ENCODE measurements at regions not wholly inside any gene's neighbourhood (a gene's known extent, or its start where the extent isn't known, plus 50 kb on each side); places are given as distances from the start of the nearest gene placed in this dataset.

DNA sequence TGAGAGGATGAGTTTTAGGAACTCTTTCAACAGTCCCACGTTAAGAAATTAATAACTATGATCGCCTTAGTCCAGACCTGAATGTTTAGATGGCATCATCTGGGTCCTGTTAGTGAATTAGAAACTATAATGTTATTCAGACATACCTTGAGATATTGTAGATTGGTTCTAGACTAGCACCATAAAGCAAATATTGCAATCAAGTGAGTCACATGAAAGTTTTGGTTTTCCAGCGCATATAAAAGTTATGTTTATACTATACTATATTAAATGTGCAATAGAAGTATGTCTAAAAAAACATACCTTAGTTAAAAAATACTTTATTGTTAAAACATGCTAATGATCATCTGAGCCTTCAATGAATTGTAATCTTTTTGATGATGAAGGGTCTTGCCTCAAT is 106.6 kb upstream of the ATP2B1 start:
- Histone ChIP-seq H3K4me3 (no peak overlapping the region), H3K27ac (no peak overlapping the region), H3K27me3 (no peaks in the 10 kb centered on the region), H3K36me3 (no peaks in the 10 kb centered on the region), H3K9me3 (no peaks in the 10 kb centered on the region), H3K4me1 (no peaks in the 10 kb centered on the region)
- no peak for DNase-seq (ENCODE audit: low spot score in 2 of 2)
- TF ChIP-seq POLR2A (IDR thresholded peaks at IDR 0.05): no peak
- TF ChIP-seq, protein P1, sequence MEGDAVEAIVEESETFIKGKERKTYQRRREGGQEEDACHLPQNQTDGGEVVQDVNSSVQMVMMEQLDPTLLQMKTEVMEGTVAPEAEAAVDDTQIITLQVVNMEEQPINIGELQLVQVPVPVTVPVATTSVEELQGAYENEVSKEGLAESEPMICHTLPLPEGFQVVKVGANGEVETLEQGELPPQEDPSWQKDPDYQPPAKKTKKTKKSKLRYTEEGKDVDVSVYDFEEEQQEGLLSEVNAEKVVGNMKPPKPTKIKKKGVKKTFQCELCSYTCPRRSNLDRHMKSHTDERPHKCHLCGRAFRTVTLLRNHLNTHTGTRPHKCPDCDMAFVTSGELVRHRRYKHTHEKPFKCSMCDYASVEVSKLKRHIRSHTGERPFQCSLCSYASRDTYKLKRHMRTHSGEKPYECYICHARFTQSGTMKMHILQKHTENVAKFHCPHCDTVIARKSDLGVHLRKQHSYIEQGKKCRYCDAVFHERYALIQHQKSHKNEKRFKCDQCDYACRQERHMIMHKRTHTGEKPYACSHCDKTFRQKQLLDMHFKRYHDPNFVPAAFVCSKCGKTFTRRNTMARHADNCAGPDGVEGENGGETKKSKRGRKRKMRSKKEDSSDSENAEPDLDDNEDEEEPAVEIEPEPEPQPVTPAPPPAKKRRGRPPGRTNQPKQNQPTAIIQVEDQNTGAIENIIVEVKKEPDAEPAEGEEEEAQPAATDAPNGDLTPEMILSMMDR (IDR thresholded peaks at IDR 0.05): no peak
- TF ChIP-seq POLR2AphosphoS5 (IDR thresholded peaks at IDR 0.05): no peak
- intact Hi-C loops (cut with DNase I; ENCODE audit: low total_unique reads): no loop called here

DNA sequence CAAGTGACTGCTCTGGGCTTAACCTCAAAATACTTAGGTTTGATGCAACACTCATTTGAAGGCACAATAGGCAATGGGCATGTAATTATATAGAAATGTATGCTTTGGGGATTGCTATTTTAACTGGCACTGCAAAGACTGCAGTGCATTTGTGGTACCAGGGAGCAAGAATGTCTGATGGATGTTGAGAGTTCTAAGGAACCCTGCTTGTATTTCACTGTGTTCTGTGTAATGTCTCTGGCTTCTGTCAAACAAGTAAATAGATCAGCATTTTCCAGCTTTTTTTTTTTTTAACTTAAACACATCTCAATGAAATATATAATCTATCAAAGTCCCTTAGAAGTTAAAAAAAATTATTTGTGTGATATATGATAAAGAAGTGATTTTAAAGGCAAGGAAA is 94.8 kb upstream of the ATP2B1 start:
- Histone ChIP-seq H3K4me1 (no peaks in the 10 kb centered on the region), H3K27me3 (no peaks in the 10 kb centered on the region), H3K4me3 (no peak overlapping the region), H3K9me3 (no peaks in the 10 kb centered on the region), H3K36me3 (no peaks in the 10 kb centered on the region), H3K27ac (no peak overlapping the region)
- DNase-seq (ENCODE audit: low spot score in 2 of 2): no peak
- TF ChIP-seq, protein P1 (IDR thresholded peaks at IDR 0.05): no peak
- TF ChIP-seq POLR2A (IDR thresholded peaks at IDR 0.05) (no peak), POLR2AphosphoS5 (IDR thresholded peaks at IDR 0.05) (no peak)
- intact Hi-C loops (cut with DNase I; ENCODE audit: low total_unique reads): no loop called here

DNA sequence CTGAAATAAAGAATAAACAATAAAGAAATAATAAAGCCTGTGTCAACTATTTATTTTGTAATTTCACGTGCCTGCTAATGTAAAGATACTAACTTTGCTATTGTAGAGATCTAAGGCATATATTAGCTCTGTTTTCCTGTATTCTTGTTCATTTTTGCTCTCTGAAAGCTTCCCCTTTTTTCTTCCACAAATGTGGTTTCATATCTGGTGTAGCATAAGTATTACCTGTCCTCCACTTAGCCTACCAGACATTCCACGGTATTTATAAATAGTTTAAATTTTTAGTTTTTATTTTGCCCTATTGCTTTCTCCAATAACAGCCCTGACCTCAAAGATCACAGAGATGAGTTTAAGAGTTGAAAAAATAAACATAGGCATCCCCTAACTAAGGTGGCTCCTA is 92.6 kb upstream of the ATP2B1 start:
- DNase-seq (ENCODE audit: low spot score in 2 of 2): no peak
- no peaks in the 10 kb centered on the region for H3K4me1 ChIP-seq
- TF ChIP-seq, protein P1 (IDR thresholded peaks at IDR 0.05): no peak
- TF ChIP-seq POLR2A (IDR thresholded peaks at IDR 0.05) (no peak), POLR2AphosphoS5 (IDR thresholded peaks at IDR 0.05) (no peak)
- H3K9me3 ChIP-seq: no peaks in the 10 kb centered on the region
- H3K27me3 ChIP-seq: no peaks in the 10 kb centered on the region
- intact Hi-C loops (cut with DNase I; ENCODE audit: low total_unique reads): no loop called here
- no peak overlapping the region for H3K4me3 ChIP-seq
- H3K36me3 ChIP-seq: no peaks in the 10 kb centered on the region
- no peak overlapping the region for H3K27ac ChIP-seq

DNA sequence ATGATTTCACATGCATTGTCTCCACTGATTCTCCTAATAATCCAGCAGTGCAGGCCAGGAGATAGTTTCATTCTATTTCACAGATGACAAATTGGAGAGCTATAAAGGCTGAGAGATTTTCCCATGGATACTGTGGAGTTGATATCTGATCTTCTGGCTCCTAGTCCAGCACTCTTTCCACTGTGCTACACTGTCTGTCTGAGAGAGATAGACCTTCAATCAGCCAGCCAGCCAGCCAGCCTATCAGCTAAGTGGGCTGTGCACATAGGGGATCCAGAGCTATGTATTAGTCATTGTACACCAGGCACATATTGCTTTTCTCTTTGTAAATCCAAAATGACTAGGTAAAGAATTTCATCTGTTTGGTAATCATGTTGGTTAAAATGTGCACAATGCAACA is 91.8 kb upstream of the ATP2B1 start:
- no peaks in the 10 kb centered on the region for H3K36me3 ChIP-seq
- H3K27me3 ChIP-seq: no peaks in the 10 kb centered on the region
- no peaks in the 10 kb centered on the region for H3K4me1 ChIP-seq
- H3K4me3 ChIP-seq: no peak overlapping the region
- intact Hi-C loops (cut with DNase I; ENCODE audit: low total_unique reads): no loop called here
- no peak for DNase-seq (ENCODE audit: low spot score in 2 of 2)
- H3K27ac ChIP-seq: no peak overlapping the region
- TF ChIP-seq, protein P1 (IDR thresholded peaks at IDR 0.05): no peak
- TF ChIP-seq POLR2A (IDR thresholded peaks at IDR 0.05): no peak
- no peak for TF ChIP-seq POLR2AphosphoS5 (IDR thresholded peaks at IDR 0.05)
- no peaks in the 10 kb centered on the region for H3K9me3 ChIP-seq

DNA sequence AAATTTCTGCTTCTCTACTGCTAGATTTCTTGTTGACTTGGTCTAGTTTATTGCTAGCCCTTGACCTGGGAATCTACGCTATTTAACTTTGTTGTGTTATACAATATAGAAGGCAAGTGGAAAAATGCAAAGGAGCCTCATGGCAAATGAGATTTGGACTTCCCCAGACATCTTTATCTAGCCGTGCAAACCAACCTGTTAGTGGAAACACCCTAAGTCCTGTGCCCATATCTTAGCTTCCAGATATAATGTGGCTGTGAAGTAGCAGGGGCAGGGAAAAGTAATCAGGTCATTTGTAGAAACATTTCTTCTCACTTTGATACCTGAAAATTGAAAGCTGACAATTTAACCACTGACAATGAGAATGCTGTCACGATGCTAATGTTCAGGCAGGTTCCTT is 90.7 kb upstream of the ATP2B1 start:
- no peak for TF ChIP-seq POLR2AphosphoS5 (IDR thresholded peaks at IDR 0.05)
- no peaks in the 10 kb centered on the region for H3K4me1 ChIP-seq
- H3K27me3 ChIP-seq: no peaks in the 10 kb centered on the region
- intact Hi-C loops (cut with DNase I; ENCODE audit: low total_unique reads): no loop called here
- H3K36me3 ChIP-seq: no peaks in the 10 kb centered on the region
- H3K9me3 ChIP-seq: no peaks in the 10 kb centered on the region
- H3K4me3 ChIP-seq: no peak overlapping the region
- no peak for DNase-seq (ENCODE audit: low spot score in 2 of 2)
- no peak overlapping the region for H3K27ac ChIP-seq

DNA sequence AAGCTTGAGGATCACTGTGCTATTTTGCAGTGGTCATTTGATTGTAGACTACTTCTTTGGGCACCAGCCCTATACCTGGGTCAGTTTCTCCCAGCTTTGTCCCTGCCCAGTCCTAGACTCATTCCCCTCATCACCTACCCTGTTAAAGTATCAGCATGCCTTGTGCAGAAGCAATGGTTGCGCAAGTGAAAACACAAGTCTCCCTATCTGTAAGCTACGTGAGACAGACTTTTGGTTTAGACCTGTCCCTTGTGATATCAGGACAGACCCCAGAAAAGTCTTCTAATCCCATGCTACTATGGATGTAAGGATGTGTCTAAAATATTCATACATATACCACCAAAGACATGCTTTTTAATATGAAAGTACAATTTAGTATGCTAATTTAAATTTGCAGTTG is 88.8 kb upstream of the ATP2B1 start:
- Histone ChIP-seq H3K27me3 (no peaks in the 10 kb centered on the region), H3K27ac (no peak overlapping the region), H3K4me1 (no peaks in the 10 kb centered on the region), H3K4me3 (no peak overlapping the region), H3K9me3 (no peaks in the 10 kb centered on the region), H3K36me3 (no peaks in the 10 kb centered on the region)
- intact Hi-C loops (cut with DNase I; ENCODE audit: low total_unique reads): no loop called here
- TF ChIP-seq POLR2A (IDR thresholded peaks at IDR 0.05) (no peak), POLR2AphosphoS5 (IDR thresholded peaks at IDR 0.05) (no peak)
- TF ChIP-seq, protein P1 (IDR thresholded peaks at IDR 0.05): no peak
- DNase-seq (ENCODE audit: low spot score in 2 of 2): no peak
